ENCODE measurements at regions not wholly inside any gene's neighbourhood (a gene's known extent, or its start where the extent isn't known, plus 50 kb on each side); places are given as distances from the start of the nearest gene placed in this dataset.

DNA sequence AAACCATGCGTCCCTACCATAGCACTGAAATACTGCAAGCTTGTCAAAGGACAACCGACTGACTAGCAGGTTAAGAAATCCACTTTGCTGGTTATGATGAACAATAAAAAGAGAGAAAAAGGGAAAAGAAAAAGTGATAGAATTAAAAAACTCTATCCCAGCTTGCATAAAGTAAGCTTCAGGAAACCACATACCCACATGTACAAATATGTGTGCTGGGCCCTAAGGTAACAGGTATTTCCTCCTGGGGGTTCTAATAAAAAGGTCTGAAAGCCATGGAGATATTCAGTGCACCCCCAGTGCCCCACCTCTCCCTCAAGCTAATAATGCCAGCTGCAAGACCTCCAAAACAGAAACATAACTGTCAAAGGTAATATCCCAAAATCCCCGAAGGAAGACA, 248.6 kb upstream of the KLF14 start:
- Mint-ChIP-seq H3K27ac (no peak overlapping the region), H3K36me3 (no peaks in the 10 kb centered on the region), H3K9me3 (no peaks in the 10 kb centered on the region), H3K27me3 (ENCODE audit: low read depth) (no peaks in the 10 kb centered on the region), H3K4me1 (peaks cover 4% of the 10 kb centered on the region; the same call in 1 of the 2 replicates), H3K4me3 (no peak overlapping the region)
- ATAC-seq, result no peak
- TF ChIP-seq FOXK1 (CRISPR knock-in tag; IDR thresholded peaks at IDR 0.05), result no peak
- no peak for TF ChIP-seq NFYB (CRISPR knock-in tag; conservative IDR thresholded peaks at IDR 0.05; ENCODE audit: low read depth)
- no peak for TF ChIP-seq ZNF121 (CRISPR knock-in tag; IDR thresholded peaks at IDR 0.05)
- TF ChIP-seq SMAD4 (CRISPR knock-in tag; IDR thresholded peaks at IDR 0.05), result no peak
- TF ChIP-seq, protein P1, sequence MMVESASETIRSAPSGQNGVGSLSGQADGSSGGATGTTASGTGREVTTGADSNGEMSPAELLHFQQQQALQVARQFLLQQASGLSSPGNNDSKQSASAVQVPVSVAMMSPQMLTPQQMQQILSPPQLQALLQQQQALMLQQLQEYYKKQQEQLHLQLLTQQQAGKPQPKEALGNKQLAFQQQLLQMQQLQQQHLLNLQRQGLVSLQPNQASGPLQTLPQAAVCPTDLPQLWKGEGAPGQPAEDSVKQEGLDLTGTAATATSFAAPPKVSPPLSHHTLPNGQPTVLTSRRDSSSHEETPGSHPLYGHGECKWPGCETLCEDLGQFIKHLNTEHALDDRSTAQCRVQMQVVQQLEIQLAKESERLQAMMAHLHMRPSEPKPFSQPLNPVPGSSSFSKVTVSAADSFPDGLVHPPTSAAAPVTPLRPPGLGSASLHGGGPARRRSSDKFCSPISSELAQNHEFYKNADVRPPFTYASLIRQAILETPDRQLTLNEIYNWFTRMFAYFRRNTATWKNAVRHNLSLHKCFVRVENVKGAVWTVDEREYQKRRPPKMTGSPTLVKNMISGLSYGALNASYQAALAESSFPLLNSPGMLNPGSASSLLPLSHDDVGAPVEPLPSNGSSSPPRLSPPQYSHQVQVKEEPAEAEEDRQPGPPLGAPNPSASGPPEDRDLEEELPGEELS (CRISPR knock-in tag; IDR thresholded peaks at IDR 0.05), result no peak
- TF ChIP-seq, protein P2, sequence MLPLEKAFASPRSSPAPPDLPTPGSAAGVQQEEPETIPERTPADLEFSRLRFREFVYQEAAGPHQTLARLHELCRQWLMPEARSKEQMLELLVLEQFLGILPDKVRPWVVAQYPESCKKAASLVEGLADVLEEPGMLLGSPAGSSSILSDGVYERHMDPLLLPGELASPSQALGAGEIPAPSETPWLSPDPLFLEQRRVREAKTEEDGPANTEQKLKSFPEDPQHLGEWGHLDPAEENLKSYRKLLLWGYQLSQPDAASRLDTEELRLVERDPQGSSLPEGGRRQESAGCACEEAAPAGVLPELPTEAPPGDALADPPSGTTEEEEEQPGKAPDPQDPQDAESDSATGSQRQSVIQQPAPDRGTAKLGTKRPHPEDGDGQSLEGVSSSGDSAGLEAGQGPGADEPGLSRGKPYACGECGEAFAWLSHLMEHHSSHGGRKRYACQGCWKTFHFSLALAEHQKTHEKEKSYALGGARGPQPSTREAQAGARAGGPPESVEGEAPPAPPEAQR (CRISPR knock-in tag; IDR thresholded peaks at IDR 0.05), result no peak
- TF ChIP-seq, protein P3, sequence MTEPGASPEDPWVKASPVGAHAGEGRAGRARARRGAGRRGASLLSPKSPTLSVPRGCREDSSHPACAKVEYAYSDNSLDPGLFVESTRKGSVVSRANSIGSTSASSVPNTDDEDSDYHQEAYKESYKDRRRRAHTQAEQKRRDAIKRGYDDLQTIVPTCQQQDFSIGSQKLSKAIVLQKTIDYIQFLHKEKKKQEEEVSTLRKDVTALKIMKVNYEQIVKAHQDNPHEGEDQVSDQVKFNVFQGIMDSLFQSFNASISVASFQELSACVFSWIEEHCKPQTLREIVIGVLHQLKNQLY (CRISPR knock-in tag; IDR thresholded peaks at IDR 0.05), result no peak
- TF ChIP-seq, protein P4, sequence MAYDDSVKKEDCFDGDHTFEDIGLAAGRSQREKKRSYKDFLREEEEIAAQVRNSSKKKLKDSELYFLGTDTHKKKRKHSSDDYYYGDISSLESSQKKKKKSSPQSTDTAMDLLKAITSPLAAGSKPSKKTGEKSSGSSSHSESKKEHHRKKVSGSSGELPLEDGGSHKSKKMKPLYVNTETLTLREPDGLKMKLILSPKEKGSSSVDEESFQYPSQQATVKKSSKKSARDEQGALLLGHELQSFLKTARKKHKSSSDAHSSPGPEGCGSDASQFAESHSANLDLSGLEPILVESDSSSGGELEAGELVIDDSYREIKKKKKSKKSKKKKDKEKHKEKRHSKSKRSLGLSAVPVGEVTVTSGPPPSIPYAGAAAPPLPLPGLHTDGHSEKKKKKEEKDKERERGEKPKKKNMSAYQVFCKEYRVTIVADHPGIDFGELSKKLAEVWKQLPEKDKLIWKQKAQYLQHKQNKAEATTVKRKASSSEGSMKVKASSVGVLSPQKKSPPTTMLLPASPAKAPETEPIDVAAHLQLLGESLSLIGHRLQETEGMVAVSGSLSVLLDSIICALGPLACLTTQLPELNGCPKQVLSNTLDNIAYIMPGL (CRISPR knock-in tag; IDR thresholded peaks at IDR 0.05), result no peak
- TF ChIP-seq SOX15 (CRISPR knock-in tag; IDR thresholded peaks at IDR 0.05), result no peak
- TF ChIP-seq, protein P5, sequence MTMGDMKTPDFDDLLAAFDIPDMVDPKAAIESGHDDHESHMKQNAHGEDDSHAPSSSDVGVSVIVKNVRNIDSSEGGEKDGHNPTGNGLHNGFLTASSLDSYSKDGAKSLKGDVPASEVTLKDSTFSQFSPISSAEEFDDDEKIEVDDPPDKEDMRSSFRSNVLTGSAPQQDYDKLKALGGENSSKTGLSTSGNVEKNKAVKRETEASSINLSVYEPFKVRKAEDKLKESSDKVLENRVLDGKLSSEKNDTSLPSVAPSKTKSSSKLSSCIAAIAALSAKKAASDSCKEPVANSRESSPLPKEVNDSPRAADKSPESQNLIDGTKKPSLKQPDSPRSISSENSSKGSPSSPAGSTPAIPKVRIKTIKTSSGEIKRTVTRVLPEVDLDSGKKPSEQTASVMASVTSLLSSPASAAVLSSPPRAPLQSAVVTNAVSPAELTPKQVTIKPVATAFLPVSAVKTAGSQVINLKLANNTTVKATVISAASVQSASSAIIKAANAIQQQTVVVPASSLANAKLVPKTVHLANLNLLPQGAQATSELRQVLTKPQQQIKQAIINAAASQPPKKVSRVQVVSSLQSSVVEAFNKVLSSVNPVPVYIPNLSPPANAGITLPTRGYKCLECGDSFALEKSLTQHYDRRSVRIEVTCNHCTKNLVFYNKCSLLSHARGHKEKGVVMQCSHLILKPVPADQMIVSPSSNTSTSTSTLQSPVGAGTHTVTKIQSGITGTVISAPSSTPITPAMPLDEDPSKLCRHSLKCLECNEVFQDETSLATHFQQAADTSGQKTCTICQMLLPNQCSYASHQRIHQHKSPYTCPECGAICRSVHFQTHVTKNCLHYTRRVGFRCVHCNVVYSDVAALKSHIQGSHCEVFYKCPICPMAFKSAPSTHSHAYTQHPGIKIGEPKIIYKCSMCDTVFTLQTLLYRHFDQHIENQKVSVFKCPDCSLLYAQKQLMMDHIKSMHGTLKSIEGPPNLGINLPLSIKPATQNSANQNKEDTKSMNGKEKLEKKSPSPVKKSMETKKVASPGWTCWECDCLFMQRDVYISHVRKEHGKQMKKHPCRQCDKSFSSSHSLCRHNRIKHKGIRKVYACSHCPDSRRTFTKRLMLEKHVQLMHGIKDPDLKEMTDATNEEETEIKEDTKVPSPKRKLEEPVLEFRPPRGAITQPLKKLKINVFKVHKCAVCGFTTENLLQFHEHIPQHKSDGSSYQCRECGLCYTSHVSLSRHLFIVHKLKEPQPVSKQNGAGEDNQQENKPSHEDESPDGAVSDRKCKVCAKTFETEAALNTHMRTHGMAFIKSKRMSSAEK (CRISPR knock-in tag; IDR thresholded peaks at IDR 0.05; ENCODE audit: borderline replicate concordance), result no peak
- TF ChIP-seq, protein P6, sequence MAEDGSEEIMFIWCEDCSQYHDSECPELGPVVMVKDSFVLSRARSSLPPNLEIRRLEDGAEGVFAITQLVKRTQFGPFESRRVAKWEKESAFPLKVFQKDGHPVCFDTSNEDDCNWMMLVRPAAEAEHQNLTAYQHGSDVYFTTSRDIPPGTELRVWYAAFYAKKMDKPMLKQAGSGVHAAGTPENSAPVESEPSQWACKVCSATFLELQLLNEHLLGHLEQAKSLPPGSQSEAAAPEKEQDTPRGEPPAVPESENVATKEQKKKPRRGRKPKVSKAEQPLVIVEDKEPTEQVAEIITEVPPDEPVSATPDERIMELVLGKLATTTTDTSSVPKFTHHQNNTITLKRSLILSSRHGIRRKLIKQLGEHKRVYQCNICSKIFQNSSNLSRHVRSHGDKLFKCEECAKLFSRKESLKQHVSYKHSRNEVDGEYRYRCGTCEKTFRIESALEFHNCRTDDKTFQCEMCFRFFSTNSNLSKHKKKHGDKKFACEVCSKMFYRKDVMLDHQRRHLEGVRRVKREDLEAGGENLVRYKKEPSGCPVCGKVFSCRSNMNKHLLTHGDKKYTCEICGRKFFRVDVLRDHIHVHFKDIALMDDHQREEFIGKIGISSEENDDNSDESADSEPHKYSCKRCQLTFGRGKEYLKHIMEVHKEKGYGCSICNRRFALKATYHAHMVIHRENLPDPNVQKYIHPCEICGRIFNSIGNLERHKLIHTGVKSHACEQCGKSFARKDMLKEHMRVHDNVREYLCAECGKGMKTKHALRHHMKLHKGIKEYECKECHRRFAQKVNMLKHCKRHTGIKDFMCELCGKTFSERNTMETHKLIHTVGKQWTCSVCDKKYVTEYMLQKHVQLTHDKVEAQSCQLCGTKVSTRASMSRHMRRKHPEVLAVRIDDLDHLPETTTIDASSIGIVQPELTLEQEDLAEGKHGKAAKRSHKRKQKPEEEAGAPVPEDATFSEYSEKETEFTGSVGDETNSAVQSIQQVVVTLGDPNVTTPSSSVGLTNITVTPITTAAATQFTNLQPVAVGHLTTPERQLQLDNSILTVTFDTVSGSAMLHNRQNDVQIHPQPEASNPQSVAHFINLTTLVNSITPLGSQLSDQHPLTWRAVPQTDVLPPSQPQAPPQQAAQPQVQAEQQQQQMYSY (CRISPR knock-in tag; IDR thresholded peaks at IDR 0.05), result no peak
- no peak for TF ChIP-seq TEAD1 (CRISPR knock-in tag; IDR thresholded peaks at IDR 0.05)
- no peak for TF ChIP-seq RORB (CRISPR knock-in tag; IDR thresholded peaks at IDR 0.05)
- no peak for TF ChIP-seq TEAD4 (CRISPR knock-in tag; IDR thresholded peaks at IDR 0.05)
- TF ChIP-seq, protein P7, sequence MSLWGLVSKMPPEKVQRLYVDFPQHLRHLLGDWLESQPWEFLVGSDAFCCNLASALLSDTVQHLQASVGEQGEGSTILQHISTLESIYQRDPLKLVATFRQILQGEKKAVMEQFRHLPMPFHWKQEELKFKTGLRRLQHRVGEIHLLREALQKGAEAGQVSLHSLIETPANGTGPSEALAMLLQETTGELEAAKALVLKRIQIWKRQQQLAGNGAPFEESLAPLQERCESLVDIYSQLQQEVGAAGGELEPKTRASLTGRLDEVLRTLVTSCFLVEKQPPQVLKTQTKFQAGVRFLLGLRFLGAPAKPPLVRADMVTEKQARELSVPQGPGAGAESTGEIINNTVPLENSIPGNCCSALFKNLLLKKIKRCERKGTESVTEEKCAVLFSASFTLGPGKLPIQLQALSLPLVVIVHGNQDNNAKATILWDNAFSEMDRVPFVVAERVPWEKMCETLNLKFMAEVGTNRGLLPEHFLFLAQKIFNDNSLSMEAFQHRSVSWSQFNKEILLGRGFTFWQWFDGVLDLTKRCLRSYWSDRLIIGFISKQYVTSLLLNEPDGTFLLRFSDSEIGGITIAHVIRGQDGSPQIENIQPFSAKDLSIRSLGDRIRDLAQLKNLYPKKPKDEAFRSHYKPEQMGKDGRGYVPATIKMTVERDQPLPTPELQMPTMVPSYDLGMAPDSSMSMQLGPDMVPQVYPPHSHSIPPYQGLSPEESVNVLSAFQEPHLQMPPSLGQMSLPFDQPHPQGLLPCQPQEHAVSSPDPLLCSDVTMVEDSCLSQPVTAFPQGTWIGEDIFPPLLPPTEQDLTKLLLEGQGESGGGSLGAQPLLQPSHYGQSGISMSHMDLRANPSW (CRISPR knock-in tag; conservative IDR thresholded peaks at IDR 0.05; ENCODE audit: low read depth), result no peak
- TF ChIP-seq NFATC4 (CRISPR knock-in tag; IDR thresholded peaks at IDR 0.05), result no peak
- TF ChIP-seq, protein P8, sequence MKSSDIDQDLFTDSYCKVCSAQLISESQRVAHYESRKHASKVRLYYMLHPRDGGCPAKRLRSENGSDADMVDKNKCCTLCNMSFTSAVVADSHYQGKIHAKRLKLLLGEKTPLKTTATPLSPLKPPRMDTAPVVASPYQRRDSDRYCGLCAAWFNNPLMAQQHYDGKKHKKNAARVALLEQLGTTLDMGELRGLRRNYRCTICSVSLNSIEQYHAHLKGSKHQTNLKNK (CRISPR knock-in tag; IDR thresholded peaks at IDR 0.05), result no peak
- TF ChIP-seq MXD4 (CRISPR knock-in tag; IDR thresholded peaks at IDR 0.05; ENCODE audit: borderline replicate concordance), result no peak
- no peak for TF ChIP-seq NFE2L1 (CRISPR knock-in tag; IDR thresholded peaks at IDR 0.05)
- no peak for TF ChIP-seq ZNF423 (CRISPR knock-in tag; IDR thresholded peaks at IDR 0.05)
- DNase-seq (ENCODE audit: low spot score), result no peak
- ChIA-PET CTCF (interaction anchor here (0.6 to 2.8 kb wide), 12 partner anchors 11 to 320 kb away, joined by 3 to 35 read pairs (median 6); no protein-coding TSS in a partner anchor), POLR2A (no interaction called here)

All from WTC11 (cell line).